ENCODE measurements at regions not wholly inside any gene's neighbourhood (a gene's known extent, or its start where the extent isn't known, plus 50 kb on each side); places are given as distances from the start of the nearest gene placed in this dataset.

DNA sequence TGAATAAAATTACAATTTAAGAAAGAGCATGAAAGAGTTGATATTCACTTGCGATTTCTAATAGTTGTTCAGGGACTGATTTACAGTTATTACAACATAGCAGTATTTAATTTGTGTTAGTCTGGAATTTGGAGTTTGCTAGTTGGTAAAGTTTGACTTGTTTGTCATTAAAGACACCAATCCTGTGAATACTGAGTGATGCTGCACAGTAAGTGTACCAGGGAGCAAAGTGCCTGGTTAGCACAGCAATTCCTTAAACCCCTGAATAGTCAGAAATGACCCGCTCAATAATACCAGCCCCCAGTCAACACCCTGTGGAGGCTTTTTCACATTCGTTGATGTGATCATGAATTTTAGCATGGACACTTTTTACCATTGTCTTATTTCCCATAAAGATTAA lies 122.2 kb upstream of the GC start:
- ATAC-seq (no peak), DNase-seq (no peak)
- no peaks in the 10 kb centered on the region for H3K27me3 ChIP-seq
- H3K27ac ChIP-seq: no peak overlapping the region
- H3K9me3 ChIP-seq: peaks cover 0 to 22% of the 10 kb centered on the region in 2 donors
- intact Hi-C loops (cut with DNase I): no loop called here
- H3K36me3 ChIP-seq: no peaks in the 10 kb centered on the region
- TF ChIP-seq, protein P1, sequence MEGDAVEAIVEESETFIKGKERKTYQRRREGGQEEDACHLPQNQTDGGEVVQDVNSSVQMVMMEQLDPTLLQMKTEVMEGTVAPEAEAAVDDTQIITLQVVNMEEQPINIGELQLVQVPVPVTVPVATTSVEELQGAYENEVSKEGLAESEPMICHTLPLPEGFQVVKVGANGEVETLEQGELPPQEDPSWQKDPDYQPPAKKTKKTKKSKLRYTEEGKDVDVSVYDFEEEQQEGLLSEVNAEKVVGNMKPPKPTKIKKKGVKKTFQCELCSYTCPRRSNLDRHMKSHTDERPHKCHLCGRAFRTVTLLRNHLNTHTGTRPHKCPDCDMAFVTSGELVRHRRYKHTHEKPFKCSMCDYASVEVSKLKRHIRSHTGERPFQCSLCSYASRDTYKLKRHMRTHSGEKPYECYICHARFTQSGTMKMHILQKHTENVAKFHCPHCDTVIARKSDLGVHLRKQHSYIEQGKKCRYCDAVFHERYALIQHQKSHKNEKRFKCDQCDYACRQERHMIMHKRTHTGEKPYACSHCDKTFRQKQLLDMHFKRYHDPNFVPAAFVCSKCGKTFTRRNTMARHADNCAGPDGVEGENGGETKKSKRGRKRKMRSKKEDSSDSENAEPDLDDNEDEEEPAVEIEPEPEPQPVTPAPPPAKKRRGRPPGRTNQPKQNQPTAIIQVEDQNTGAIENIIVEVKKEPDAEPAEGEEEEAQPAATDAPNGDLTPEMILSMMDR (IDR thresholded peaks at IDR 0.05): no peak
- H3K4me1 ChIP-seq: no peaks in the 10 kb centered on the region
- H3K4me3 ChIP-seq: no peak overlapping the region

DNA sequence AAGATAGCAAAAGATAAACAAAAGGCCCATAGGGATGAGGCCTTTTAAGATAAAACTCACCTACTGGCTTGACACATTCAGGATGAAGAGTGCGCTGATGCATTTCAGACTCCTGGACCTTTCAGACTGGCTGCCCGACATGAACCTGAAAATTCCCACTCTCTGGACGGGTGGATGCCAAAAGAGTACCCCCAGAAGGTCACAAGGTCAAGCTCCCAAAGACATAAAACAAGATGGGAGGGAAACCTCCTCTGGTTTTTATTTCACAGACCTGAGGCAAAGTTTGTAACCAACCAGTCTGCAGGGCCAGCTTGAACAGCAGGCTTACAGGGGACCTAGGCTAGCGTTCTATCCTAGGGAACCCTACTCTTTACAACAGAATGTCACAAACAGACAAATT lies 123.2 kb upstream of the GC start:
- intact Hi-C loops (cut with DNase I): no loop called here
- Histone ChIP-seq H3K36me3 (no peaks in the 10 kb centered on the region), H3K9me3 (peaks cover 0 to 22% of the 10 kb centered on the region in 2 donors), H3K4me1 (no peaks in the 10 kb centered on the region), H3K4me3 (no peak overlapping the region), H3K27me3 (no peaks in the 10 kb centered on the region), H3K27ac (no peak overlapping the region)
- no peak for ATAC-seq
- TF ChIP-seq, protein P1 (IDR thresholded peaks at IDR 0.05): no peak
- no peak for DNase-seq

DNA sequence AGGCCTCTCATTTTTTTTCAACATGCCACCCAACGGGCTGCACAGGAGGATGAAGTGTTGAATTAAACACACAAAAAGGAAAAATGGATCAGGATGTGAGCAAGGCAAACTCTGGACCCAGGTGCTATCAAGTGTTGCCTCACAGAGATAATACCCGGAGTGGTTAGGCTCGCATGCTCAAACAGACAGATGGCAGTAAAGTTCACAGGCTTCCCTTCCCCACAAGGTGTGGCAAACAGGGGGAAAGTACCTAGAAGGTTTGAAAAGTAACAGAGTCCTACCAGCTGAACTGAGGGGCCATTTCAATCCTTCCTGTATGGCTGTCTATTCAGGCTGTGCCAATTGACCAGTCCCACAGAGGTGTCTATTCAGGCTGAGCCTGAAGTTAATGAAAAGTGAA lies 123.9 kb upstream of the GC start:
- no peaks in the 10 kb centered on the region for H3K27me3 ChIP-seq
- TF ChIP-seq, protein P1 (IDR thresholded peaks at IDR 0.05): no peak
- H3K4me3 ChIP-seq: no peak overlapping the region
- no peak for DNase-seq
- no peak for ATAC-seq
- intact Hi-C loops (cut with DNase I): no loop called here
- H3K9me3 ChIP-seq: peaks cover 0 to 22% of the 10 kb centered on the region in 2 donors
- no peaks in the 10 kb centered on the region for H3K36me3 ChIP-seq
- no peak overlapping the region for H3K27ac ChIP-seq
- no peaks in the 10 kb centered on the region for H3K4me1 ChIP-seq

DNA sequence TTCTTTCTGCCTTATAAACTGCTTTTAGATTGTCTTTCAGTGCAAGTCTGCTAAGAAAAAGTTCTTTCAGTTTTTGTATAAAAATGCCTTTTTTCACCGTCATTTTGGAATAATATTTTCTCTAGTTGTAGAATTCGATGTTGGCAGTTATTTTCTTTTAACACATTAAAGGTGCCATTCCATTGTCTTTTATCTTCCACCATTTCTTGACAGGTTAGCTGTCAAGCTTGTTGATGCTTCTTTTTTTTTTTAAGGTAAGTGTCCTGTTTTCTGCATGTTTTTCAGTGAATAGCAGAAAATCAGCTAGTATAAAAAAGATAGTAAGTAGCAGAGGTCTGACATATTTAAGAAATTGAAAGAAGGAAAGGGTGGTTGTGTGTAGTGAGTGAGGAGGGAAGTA lies 118.5 kb upstream of the NPFFR2 start:
- intact Hi-C loops (cut with DNase I): no loop called here
- no peaks in the 10 kb centered on the region for H3K27me3 ChIP-seq
- DNase-seq (no peak), ATAC-seq (no peak)
- H3K27ac ChIP-seq: no peak overlapping the region
- no peaks in the 10 kb centered on the region for H3K4me1 ChIP-seq
- no peaks in the 10 kb centered on the region for H3K36me3 ChIP-seq
- no peak overlapping the region for H3K4me3 ChIP-seq
- peaks cover 0 to 3% of the 10 kb centered on the region in 2 donors for H3K9me3 ChIP-seq
- TF ChIP-seq, protein P1 (IDR thresholded peaks at IDR 0.05): no peak

DNA sequence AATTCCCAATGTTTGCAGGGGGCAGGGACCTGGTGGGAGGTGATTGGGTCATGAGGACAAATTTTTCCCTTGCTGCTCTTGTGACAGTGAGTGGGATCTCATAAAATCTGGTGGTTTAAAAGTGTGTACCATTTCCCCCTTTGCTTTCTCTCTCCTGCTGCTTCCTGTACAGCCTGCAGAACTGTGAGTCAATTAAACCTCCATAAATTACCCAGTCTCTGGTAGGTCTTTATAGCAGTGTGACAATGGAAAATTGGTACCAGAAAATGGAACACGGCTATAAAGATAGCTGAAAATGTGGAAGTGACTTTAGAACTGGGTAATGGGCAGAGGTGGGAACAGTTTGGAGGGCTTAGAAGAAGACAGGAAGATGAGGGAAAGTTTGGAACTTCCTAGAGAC lies 108.7 kb upstream of the NPFFR2 start:
- Histone ChIP-seq H3K4me1 (no peaks in the 10 kb centered on the region), H3K27me3 (no peaks in the 10 kb centered on the region), H3K27ac (no peak overlapping the region), H3K36me3 (no peaks in the 10 kb centered on the region), H3K9me3 (peaks cover 0 to 3% of the 10 kb centered on the region in 2 donors), H3K4me3 (no peak overlapping the region)
- no peak for DNase-seq
- intact Hi-C loops (cut with DNase I): no loop called here
- TF ChIP-seq, protein P1 (IDR thresholded peaks at IDR 0.05): no peak
- ATAC-seq: no peak
